GM18505 (cell line): ENCODE measurements at regions not wholly inside any gene's neighbourhood (a gene's known extent, or its start where the extent isn't known, plus 50 kb on each side); places are given as distances from the start of the nearest gene placed in this dataset.

Source experiments
- ATAC-seq: cut with Tn5 transposase; IDR thresholded peaks from one replicate; pipeline ENCODE4 v1.9.1; 2021; ENCODE audit not compliant: unreplicated experiment
- POLR2A ChIP-seq: IDR thresholded peaks from 4 replicates; pipeline ENCODE4 v1.6.1; 2011; ENCODE audit warnings: borderline replicate concordance; ENCODE audit not compliant: insufficient read depth, insufficient read length; ENCODE audit errors: extremely low read depth

DNA sequence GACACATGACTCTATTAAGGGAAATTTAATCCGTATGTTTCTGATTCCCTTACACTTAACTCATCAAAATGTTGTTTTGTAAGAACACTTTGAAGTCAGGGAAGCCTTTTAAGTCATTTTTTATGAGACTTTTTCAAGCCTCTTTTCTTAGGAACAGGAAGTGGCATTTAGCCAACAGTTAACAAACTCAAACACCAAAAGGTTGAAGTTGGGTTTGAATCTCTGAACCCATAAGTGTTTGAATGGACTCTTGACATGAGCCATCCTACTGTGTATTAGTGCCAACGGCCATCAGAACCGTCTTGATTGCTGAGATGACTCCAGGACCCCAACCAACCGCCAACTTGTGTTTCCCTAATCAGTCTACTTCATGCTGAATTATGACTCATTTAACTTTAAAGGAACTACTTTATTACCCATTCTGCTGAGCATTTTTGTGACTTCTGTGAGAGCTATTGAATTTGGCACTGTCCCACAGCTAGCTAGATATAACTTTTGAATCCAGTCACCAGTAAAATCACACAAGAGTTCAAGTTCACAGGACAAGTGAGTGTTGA is 209.1 kb upstream of the FAT1 start:
- ATAC-seq: no peak
- no peak for TF ChIP-seq POLR2A

DNA sequence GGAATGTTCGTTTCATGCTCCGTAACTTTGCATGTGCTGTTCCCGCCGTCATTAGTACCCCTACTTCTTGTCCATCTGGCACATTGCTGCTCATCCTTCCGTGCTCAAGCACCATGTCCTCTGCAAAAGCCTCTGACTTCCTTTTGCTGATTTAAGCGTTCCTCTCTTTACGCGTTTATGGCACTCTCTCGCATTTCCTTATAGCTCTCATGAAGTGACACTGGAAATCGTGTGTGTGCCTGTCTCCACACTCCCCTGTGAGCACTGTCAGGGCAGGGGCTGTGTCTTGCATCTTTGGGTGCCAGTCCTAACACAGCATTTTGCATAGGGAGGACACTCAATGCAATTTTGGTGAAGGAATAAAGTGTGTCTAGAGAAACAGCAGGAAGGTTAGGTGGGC is 210.6 kb upstream of the FAT1 start:
- TF ChIP-seq POLR2A: no peak
- ATAC-seq: no peak

DNA sequence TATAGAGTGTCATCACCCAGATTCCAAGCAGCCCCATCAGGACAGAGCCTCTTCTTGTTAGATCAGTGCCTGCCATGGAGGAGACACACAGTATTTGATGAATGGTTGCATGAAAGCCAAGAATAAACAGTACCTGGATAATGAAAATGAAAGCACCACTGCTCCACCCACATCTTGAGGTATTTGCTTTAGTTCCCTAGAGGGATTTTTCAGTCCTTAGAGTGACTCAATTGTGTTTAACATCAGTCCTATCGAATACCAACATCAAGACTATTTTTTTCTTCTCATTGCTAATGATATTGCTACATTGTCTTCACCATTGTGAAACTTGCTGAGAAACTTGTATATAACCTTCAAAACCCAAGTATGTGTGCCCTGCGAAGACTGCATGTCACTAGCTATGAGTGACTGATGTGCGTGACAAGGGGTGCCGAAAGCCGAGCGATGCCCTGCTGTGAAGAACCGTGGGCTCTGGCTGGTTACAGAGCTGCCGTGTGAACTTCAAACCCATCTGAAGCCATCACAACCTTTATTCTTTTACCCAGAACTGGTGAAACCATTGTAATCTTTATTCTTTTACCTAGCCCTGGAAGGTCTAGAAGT is 211.3 kb upstream of the FAT1 start:
- ATAC-seq: no peak
- TF ChIP-seq POLR2A: no peak

DNA sequence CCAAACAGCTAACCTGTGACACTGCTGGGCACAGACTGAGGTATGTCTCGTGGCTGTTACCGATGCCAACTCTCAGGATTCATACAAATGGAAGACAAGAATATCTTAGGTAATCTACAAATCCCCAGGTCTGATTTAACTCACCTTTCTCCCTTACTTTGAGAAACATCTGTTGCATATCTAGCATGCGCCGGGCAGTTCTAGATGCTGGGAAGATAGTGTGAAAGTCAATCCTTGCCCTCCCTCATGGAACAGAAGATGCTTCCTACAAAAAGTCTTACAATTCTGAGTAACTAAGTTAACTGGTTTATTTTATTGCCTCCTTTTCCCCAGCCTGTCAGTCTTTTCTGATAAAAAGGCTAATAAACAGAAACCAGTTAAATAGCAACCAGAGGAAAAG is 212.2 kb upstream of the FAT1 start:
- no peak for ATAC-seq
- TF ChIP-seq POLR2A: no peak

DNA sequence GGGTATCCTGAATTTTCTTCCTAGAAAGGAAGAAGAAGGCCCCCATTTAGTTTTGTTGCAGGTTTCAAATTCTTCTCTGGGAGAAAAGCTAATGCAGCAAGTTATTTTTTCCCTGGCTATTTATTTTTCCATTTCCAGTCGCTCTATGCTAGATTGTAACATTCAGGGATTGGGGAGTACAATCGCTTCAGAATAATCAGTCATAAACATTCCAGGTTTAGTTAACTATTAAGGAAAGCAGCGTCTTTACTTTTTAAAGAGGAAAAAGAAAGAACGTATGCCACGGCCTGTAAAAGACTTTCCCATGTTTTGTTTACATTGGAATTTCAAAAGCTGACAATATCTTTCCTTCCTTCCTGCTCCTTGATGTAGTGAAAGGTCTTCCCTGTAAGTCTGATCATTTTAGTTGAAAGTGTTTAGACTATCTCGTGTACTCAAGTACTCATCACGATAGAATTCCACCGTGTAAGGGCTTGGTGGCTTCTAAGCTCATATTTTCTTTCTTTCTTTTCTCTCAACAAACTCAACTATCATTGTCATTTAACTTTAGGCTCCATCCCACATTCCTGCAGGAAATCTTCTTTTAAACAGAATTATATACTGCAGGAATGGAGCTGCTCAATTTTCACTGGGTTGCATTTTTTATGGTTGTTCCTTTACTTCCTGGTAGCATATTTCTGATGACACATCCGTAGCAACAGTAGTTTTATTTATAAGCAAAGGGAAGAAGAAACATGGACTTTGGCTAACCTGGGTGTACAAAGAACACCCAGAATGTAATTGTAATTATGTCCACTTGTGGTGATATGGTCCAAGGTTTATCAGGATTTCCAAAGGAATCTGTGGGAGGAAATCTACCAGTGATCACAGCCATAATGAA is 213.1 kb upstream of the FAT1 start:
- TF ChIP-seq POLR2A: no peak
- no peak for ATAC-seq

DNA sequence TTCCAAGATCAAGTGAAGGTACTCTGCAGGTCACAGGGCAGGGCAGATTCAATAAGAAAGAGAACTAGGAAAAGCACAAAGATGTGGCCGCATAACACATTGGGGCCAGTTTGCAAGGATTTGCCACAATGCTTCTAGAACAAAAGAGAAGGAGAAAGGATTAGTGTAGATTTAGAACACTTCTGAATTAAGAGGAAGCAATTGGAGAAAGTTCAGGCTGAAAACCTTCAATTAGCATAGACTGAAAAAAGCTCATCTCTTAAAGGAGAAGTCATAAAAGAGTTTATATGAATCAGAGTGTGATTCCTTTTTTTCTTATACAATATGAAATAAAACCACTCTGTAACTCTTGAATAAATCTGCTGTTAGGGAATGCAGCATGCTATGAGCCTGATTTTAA is 215.6 kb upstream of the FAT1 start:
- no peak for ATAC-seq

DNA sequence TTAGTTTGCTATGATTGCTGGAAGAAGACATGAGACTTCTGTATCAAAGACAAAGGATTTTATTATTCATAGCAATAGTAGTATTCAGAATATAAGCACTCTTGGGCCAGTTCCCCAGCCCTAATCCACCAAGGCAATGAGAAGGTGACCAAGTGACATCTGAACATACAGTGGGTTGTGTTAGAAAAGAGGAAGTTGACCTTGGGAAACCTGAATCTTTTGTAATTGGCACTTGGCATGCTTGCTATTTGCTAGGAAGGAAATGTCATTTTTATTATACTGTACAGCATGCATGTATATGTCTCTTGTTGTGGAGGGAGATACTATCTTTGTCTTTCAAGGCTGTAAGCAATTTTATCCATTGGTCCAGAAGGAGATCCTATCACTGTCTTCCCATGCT is 216.1 kb upstream of the FAT1 start:
- no peak for ATAC-seq

More for the DNA sequence above, 215.6 kb upstream of the FAT1 start:
- no peak for TF ChIP-seq POLR2A

DNA sequence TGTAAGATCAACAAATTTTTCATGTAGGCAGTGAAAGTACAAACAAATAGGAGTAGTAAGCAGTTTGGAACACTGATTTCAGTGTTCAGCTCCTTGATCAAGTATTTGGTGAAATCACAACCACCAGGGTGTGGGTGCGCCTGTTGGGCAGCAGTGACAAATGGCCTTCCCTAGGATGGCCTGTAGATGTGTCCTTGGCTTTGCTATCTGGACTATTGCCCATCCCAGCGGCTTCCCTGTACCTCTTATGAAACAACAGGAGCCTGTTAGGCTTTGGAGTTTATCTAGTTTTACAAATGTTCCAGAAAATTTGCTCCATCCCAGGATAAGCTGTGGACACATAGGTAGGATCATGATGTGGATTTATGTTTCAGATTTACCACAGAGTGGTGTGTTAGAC is 216.8 kb upstream of the FAT1 start:
- ATAC-seq: no peak
- TF ChIP-seq POLR2A: no peak

More for the DNA sequence above, 216.1 kb upstream of the FAT1 start:
- TF ChIP-seq POLR2A: no peak

DNA sequence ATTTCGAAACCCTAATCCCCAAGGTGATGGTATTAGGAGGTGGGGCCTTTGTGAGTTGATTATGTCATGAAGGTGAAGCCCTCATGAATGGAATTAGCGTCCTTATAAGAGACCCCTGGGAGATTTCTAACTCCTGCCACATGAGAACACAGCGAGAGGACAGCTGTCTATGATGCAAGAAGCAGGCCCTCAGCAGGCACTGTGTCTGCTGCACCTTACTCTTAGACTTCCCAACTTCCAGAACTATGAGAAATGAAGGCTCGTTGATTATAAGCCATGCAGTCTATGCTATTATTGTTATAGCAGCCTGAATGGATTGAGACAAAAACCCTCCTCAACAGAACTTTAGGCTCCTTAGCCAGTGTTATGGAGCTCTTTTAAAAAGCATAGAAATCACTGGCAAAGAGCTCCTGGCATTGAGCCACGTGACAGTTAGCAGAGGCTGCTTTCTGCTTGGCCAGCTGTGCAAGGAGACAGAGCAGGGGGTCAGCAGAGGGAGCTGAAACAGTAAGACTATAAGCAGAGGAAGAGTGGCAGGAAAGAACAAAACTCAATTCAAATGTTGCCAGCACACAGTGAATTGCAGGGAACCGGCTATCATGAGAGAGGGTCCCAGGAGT is 219.2 kb upstream of the FAT1 start:
- no peak for TF ChIP-seq POLR2A
- ATAC-seq: no peak

DNA sequence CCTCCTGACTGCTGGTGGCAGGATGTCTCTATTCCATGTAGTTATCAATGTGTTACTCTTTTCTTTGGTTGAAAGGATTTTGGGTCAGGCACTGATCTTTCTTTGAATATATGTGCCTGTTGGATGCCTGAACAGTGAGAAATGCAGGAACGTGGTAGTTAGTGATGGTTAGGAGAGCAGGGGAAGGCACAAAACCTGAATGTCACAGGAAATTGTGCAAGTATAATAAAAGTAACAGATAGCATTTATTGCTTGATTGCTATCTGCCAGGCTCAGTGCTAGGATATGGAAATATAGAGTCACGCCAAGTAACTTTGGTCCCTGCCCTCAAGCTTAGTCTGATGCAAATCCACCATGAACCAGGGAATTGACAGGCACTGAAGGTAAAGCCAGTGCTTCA is 219.8 kb upstream of the FAT1 start:
- no peak for ATAC-seq
- TF ChIP-seq POLR2A: no peak

DNA sequence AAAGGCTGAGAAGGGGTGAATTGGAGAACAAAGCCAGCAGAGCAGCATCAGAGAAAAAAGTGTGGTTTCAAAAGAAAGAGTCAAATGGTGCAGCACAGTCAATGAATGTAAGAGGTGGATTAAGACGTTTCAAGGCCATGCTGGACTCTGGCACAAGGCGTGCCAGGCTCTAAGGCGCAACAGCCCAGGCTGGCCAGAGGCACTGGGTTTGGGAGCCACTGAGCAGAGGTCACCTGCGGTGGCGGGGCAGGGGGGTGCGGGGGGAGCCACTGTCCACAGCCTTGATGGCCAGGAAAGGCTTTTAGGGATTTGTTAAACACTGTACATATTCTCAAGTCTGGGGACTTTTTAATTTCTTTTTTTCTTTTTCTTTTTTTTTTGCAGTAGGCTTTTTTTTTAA is 222.5 kb upstream of the FAT1 start:
- ATAC-seq: no peak
- TF ChIP-seq POLR2A: no peak

DNA sequence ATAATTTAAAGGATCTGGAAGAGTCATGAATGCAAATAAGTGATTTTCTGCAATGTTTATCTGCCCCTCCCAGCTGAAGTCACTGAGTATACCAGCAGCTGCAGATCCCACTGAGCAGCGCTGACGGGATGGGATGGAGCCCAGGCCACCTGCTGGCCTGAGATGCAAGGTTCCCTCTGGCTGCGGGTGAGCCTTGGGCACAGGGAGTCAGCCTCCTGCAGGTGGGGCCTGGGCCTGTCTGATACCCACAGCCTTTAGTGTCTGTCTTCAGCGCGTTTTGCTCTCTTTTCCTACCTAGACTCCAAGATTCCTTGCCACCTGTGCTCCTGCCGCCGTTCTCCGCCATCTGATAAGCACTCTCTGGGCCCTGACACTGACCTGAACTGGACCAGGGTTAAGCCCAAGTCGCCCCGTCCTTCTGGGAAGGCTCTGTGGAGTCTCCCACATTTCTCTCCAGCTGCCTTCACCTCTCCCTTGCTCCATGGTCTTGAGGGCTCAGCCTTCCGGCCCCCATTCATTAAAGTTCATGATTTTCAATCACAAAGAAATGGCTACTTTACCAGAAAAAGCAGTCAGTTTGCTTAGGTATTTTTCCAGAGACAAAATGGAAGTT is 223.1 kb upstream of the FAT1 start:
- no peak for TF ChIP-seq POLR2A
- ATAC-seq: no peak
